ENCODE measurements at regions not wholly inside any gene's neighbourhood (a gene's known extent, or its start where the extent isn't known, plus 50 kb on each side); places are given as distances from the start of the nearest gene placed in this dataset.

- Mint-ChIP-seq H3K4me3 (no peak overlapping the region), H3K36me3 (no peaks in the 10 kb centered on the region), H3K27me3 (ENCODE audit: low read depth in 3 of 3) (peaks cover 0 to 4% (median 0%) of the 10 kb centered on the region in 3 donors), H3K27ac (no peak overlapping the region), H3K4me1 (no peaks in the 10 kb centered on the region), H3K9me3 (peaks cover 0 to 22% (median 5%) of the 10 kb centered on the region in 6 donors)
- no peak for DNase-seq
These were observed 51.4 kb upstream of the LGSN start for GRCh38 chr6:63371104-63371715.

GRCh38 chr6:63372951-63373533 is 53.3 kb upstream of the LGSN start:
- H3K36me3 Mint-ChIP-seq = no peaks in the 10 kb centered on the region
- no peak overlapping the region for H3K27ac Mint-ChIP-seq
- DNase-seq = no peak
- peaks cover 0 to 4% (median 3%) of the 10 kb centered on the region in 3 donors for H3K27me3 Mint-ChIP-seq (ENCODE audit: low read depth in 3 of 3)
- H3K4me3 Mint-ChIP-seq = no peak overlapping the region
- H3K4me1 Mint-ChIP-seq = no peaks in the 10 kb centered on the region
- H3K9me3 Mint-ChIP-seq = peaks cover 0 to 29% (median 5%) of the 10 kb centered on the region in 6 donors

- peaks cover 0 to 6% (median 3%) of the 10 kb centered on the region in 6 donors for H3K9me3 Mint-ChIP-seq
These were observed 69.5 kb upstream of the LGSN start for GRCh38 chr6:63389191-63389844.

GRCh38 chr6:63391203-63391970 is 71.6 kb upstream of the LGSN start:
- H3K27ac Mint-ChIP-seq = no peak overlapping the region
- no peak for DNase-seq
- H3K9me3 Mint-ChIP-seq = peaks cover 0 to 6% (median 3%) of the 10 kb centered on the region in 6 donors
- no peak overlapping the region for H3K4me3 Mint-ChIP-seq
- H3K4me1 Mint-ChIP-seq = no peaks in the 10 kb centered on the region
- H3K36me3 Mint-ChIP-seq = no peaks in the 10 kb centered on the region
- peaks cover 0 to 2% (median 0%) of the 10 kb centered on the region in 3 donors for H3K27me3 Mint-ChIP-seq (ENCODE audit: low read depth in 3 of 3)

More at GRCh38 chr6:63389191-63389844, 69.5 kb upstream of the LGSN start:
- no peaks in the 10 kb centered on the region for H3K36me3 Mint-ChIP-seq
- H3K4me1 Mint-ChIP-seq = no peaks in the 10 kb centered on the region
- no peak for DNase-seq
- H3K27ac Mint-ChIP-seq = no peak overlapping the region
- no peak overlapping the region for H3K4me3 Mint-ChIP-seq
- H3K27me3 Mint-ChIP-seq (ENCODE audit: low read depth in 3 of 3) = no peaks in the 10 kb centered on the region

- no peak overlapping the region for H3K27ac Mint-ChIP-seq
- no peak overlapping the region for H3K4me3 Mint-ChIP-seq
- peaks cover 0 to 2% (median 0%) of the 10 kb centered on the region in 3 donors for H3K27me3 Mint-ChIP-seq (ENCODE audit: low read depth in 3 of 3)
- DNase-seq = no peak
- no peaks in the 10 kb centered on the region for H3K4me1 Mint-ChIP-seq
- no peaks in the 10 kb centered on the region for H3K36me3 Mint-ChIP-seq
- peaks cover 0 to 6% (median 3%) of the 10 kb centered on the region in 6 donors for H3K9me3 Mint-ChIP-seq
These were observed 72.4 kb upstream of the LGSN start for GRCh38 chr6:63392092-63392724.

- H3K27me3 Mint-ChIP-seq (ENCODE audit: low read depth in 3 of 3) = peaks cover 0 to 2% (median 0%) of the 10 kb centered on the region in 3 donors
- H3K36me3 Mint-ChIP-seq = no peaks in the 10 kb centered on the region
- DNase-seq = no peak
- H3K4me1 Mint-ChIP-seq = no peaks in the 10 kb centered on the region
- no peak overlapping the region for H3K27ac Mint-ChIP-seq
- H3K4me3 Mint-ChIP-seq = no peak overlapping the region
- peaks cover 0 to 6% (median under 1%) of the 10 kb centered on the region in 6 donors for H3K9me3 Mint-ChIP-seq
These were observed 75.0 kb upstream of the LGSN start for GRCh38 chr6:63394656-63395308.

- Mint-ChIP-seq H3K4me3 (no peak overlapping the region), H3K9me3 (peaks cover 0 to 6% (median under 1%) of the 10 kb centered on the region in 6 donors), H3K4me1 (no peaks in the 10 kb centered on the region), H3K27me3 (ENCODE audit: low read depth in 3 of 3) (peaks cover 0 to 2% (median 0%) of the 10 kb centered on the region in 3 donors), H3K27ac (no peak overlapping the region), H3K36me3 (no peaks in the 10 kb centered on the region)
- no peak for DNase-seq
These were observed 75.6 kb upstream of the LGSN start for GRCh38 chr6:63395381-63395780.

GRCh38 chr6:63403725-63404124 is 83.9 kb upstream of the LGSN start:
- Mint-ChIP-seq H3K27ac (no peak overlapping the region), H3K4me3 (no peak overlapping the region), H3K27me3 (ENCODE audit: low read depth in 3 of 3) (no peaks in the 10 kb centered on the region), H3K4me1 (no peaks in the 10 kb centered on the region), H3K9me3 (peaks cover 0 to 2% (median 0%) of the 10 kb centered on the region in 6 donors), H3K36me3 (no peaks in the 10 kb centered on the region)
- no peak for DNase-seq

GRCh38 chr6:63410435-63411426 is 90.9 kb upstream of the LGSN start:
- no peaks in the 10 kb centered on the region for H3K9me3 Mint-ChIP-seq
- H3K4me3 Mint-ChIP-seq = no peak overlapping the region
- H3K27me3 Mint-ChIP-seq (ENCODE audit: low read depth in 3 of 3) = peaks cover 0 to 2% (median 0%) of the 10 kb centered on the region in 3 donors
- H3K36me3 Mint-ChIP-seq = no peaks in the 10 kb centered on the region
- H3K4me1 Mint-ChIP-seq = no peaks in the 10 kb centered on the region
- DNase-seq = no peak
- no peak overlapping the region for H3K27ac Mint-ChIP-seq

- DNase-seq = no peak
- no peaks in the 10 kb centered on the region for H3K36me3 Mint-ChIP-seq
- peaks cover 0 to 2% (median 2%) of the 10 kb centered on the region in 3 donors for H3K27me3 Mint-ChIP-seq (ENCODE audit: low read depth in 3 of 3)
- H3K4me3 Mint-ChIP-seq = no peak overlapping the region
- no peak overlapping the region for H3K27ac Mint-ChIP-seq
- H3K9me3 Mint-ChIP-seq = peaks cover 0 to 2% (median 2%) of the 10 kb centered on the region in 6 donors
- H3K4me1 Mint-ChIP-seq = no peaks in the 10 kb centered on the region
These were observed 95.5 kb upstream of the LGSN start for GRCh38 chr6:63415286-63415685.

- H3K27ac Mint-ChIP-seq = no peak overlapping the region
- DNase-seq = no peak
- H3K36me3 Mint-ChIP-seq = no peaks in the 10 kb centered on the region
- peaks cover 0 to 13% (median 8%) of the 10 kb centered on the region in 6 donors for H3K9me3 Mint-ChIP-seq
- no peaks in the 10 kb centered on the region for H3K4me1 Mint-ChIP-seq
- H3K4me3 Mint-ChIP-seq = no peak overlapping the region
- peaks cover 0 to 3% (median 0%) of the 10 kb centered on the region in 3 donors for H3K27me3 Mint-ChIP-seq (ENCODE audit: low read depth in 3 of 3)
These were observed 99.0 kb upstream of the LGSN start for GRCh38 chr6:63418741-63419140.

GRCh38 chr6:63424636-63425035 is 104.9 kb upstream of the LGSN start:
- peaks cover 0 to 4% (median 2%) of the 10 kb centered on the region in 3 donors for H3K27me3 Mint-ChIP-seq (ENCODE audit: low read depth in 3 of 3)

More at GRCh38 chr6:63424636-63425035, 104.9 kb upstream of the LGSN start:
- H3K9me3 Mint-ChIP-seq = peaks cover 0 to 13% (median 8%) of the 10 kb centered on the region in 6 donors
- H3K4me1 Mint-ChIP-seq = no peaks in the 10 kb centered on the region
- H3K27ac Mint-ChIP-seq = no peak overlapping the region
- DNase-seq = no peak
- H3K4me3 Mint-ChIP-seq = no peak overlapping the region
- no peaks in the 10 kb centered on the region for H3K36me3 Mint-ChIP-seq

All from immature natural killer cell (primary cell).